GM12801 (cell line): ENCODE measurements at regions not wholly inside any gene's neighbourhood (a gene's known extent, or its start where the extent isn't known, plus 50 kb on each side); places are given as distances from the start of the nearest gene placed in this dataset.

ENCODE experiments used
- TF ChIP-seq, protein P1 (sequence below): IDR thresholded peaks from one replicate; pipeline ENCODE4 v1.5.1; 2011; ENCODE audit warnings: control low read depth; ENCODE audit not compliant: insufficient read length; ENCODE audit errors: extremely low read depth

DNA sequence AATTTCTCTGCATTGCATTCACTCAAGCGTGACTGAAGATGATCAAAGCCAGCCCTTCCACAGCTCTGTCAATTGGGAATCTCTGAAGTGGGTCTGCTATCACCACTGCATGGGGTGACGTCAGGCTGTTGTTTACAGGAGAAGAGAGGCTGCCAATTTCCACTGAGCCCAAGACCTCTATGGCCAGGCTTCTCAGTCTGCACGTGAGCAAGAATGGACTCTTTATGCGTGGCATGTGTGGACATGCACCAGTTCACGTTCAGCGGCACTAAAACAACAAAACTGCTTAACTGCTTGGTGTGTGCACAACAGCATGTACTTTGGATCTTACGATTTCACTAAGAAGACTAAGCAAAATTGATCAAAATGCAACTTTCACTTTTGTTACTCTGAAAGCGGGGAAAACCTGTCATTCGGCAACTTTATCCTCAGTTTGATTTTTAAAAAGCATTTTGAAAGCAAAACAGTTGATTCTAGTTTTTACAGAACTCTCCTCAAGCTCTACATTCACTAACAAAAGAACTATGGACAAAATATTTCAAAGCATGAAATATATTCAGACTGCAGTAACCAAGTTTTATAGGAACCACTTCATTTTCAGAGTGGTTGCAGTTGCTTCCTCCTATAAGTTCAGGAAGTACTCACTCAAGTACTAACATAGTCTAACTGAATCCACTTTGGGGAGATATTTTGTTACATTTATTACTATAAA, 77.0 kb upstream of the SERTAD2 start:
- TF ChIP-seq, protein P1, sequence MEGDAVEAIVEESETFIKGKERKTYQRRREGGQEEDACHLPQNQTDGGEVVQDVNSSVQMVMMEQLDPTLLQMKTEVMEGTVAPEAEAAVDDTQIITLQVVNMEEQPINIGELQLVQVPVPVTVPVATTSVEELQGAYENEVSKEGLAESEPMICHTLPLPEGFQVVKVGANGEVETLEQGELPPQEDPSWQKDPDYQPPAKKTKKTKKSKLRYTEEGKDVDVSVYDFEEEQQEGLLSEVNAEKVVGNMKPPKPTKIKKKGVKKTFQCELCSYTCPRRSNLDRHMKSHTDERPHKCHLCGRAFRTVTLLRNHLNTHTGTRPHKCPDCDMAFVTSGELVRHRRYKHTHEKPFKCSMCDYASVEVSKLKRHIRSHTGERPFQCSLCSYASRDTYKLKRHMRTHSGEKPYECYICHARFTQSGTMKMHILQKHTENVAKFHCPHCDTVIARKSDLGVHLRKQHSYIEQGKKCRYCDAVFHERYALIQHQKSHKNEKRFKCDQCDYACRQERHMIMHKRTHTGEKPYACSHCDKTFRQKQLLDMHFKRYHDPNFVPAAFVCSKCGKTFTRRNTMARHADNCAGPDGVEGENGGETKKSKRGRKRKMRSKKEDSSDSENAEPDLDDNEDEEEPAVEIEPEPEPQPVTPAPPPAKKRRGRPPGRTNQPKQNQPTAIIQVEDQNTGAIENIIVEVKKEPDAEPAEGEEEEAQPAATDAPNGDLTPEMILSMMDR, result no peak

GRCh38 chr2:64731263-64731643, 77.5 kb upstream of the SERTAD2 start:
- TF ChIP-seq, protein P1, result no peak

GRCh38 chr2:64731746-64732145, 78.0 kb upstream of the SERTAD2 start:
- TF ChIP-seq, protein P1, result no peak

- TF ChIP-seq, protein P1, result no peak
Measured at GRCh38 chr2:64732146-64732545, 78.4 kb upstream of the SERTAD2 start.

DNA sequence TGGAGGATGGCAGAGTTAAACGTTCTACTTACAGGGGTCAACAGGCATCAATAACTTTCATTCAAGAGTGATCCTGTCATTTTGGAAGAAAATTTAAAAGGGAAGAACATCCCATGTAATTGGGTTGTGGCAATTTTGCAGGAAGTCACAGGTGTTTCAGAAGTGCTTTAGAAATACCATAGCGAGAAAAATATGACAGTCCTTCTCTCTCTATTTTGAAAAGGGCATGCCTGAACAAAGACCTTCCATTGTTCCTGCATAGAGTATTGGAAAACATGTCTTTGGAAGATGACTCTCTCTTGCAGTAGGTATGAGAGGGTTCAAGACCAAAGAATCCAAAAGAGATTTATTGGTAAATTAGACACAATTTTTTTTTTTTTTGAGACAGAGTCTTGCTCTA, 81.8 kb upstream of the SERTAD2 start:
- TF ChIP-seq, protein P1, result no peak

GRCh38 chr2:64737547-64737946, 83.8 kb upstream of the SERTAD2 start:
- TF ChIP-seq, protein P1, result no peak

GRCh38 chr2:64738026-64738425, 84.3 kb upstream of the SERTAD2 start:
- TF ChIP-seq, protein P1, result no peak
